K562 (cell line): ENCODE measurements at regions not wholly inside any gene's neighbourhood (a gene's known extent, or its start where the extent isn't known, plus 50 kb on each side); places are given as distances from the start of the nearest gene placed in this dataset.

Experiments used
- ATAC-seq: fragments of 200-7000 bp; cut with Tn5 transposase; 3 replicates; pipeline ENCODE4 v1.9.1; 2020; ENCODE audit warnings: moderate library complexity
- BruUV-seq: library from RNA; stranded (reverse); fragments of 400-500 nt; replicated peaks from 2 replicates; lab custom pipeline; 2021; lab: Mats Ljungman, UMichigan
- CTCF ChIA-PET: fragments of 300-600 bp; formaldehyde crosslinking; extraction: SDS; loops from one replicate; lab custom pipeline; 2021; ENCODE audit warnings: low intra/inter-chr PET ratio; lab: Yijun Ruan, JAX
- POLR2A ChIA-PET: fragments of 300-600, 350-650 bp; sonication (Branson Sonifier 250); formaldehyde crosslinking; extraction: SDS; loops from one replicate; lab custom pipeline; 2021; ENCODE audit warnings: antibody characterized with exemption, inconsistent platforms; lab: Yijun Ruan, JAX
- DNase-seq, 4 experiments: peaks; one replicate each; pipeline versions ENCODE4 v3.0.0 to v3.0.0-alpha.2; 2011 to 2018; ENCODE audit warnings: low spot score in 3 of 4, mixed read lengths in 3 of 4; ENCODE audit errors: extremely low read depth in 1 of 4
- FAIRE-seq: peaks from 2 replicates; lab custom pipeline; 2011; peaks lifted over from hg19 to GRCh38; lab: Jason Lieb, UNC
- H2AFZ ChIP-seq: 2 replicates; pipeline ENCODE4 v1.6.0; 2011; ENCODE audit warnings: low read depth, low read length, control low read depth, inconsistent platforms
- H3K27ac ChIP-seq: fragments of 200-600 bp; 3 replicates; pipeline ENCODE4 v1.8.0; 2011; ENCODE audit warnings: low read depth, mild to moderate bottlenecking, control low read depth, inconsistent platforms, low read length, moderate library complexity, mixed read lengths; ENCODE audit errors: extremely low read depth
- H3K27me3 ChIP-seq, 2 experiments: fragments of 300-600 bp in 1 of 2; 2 replicates in 1 of 2; 3 replicates in 1 of 2; pipeline versions ENCODE4 v1.6.0 to v1.8.0; 2011; ENCODE audit warnings: inconsistent platforms in 2 of 2, low read length in 2 of 2, mild to moderate bottlenecking in 1 of 2, mixed read lengths in 1 of 2, moderate library complexity in 1 of 2; ENCODE audit not compliant: control insufficient read depth in 2 of 2, insufficient read depth in 2 of 2
- H3K36me3 ChIP-seq: fragments of 300-600 bp; 3 replicates; pipeline ENCODE4 v1.8.0; 2011; ENCODE audit warnings: mild to moderate bottlenecking, low read length, inconsistent platforms; ENCODE audit not compliant: control insufficient read depth, insufficient read depth
- H3K4me1 ChIP-seq, 2 experiments: fragments of 200-600 bp in 1 of 2; replicated peaks in 1 of 2; 2 replicates in 1 of 2; 3 replicates in 1 of 2; pipeline versions ENCODE4 v1.5.1 to v1.8.0; 2011; ENCODE audit warnings: inconsistent platforms in 2 of 2, low read length in 2 of 2, mild to moderate bottlenecking in 1 of 2, mixed read lengths in 1 of 2, moderate library complexity in 1 of 2; ENCODE audit not compliant: control insufficient read depth in 2 of 2, insufficient read depth in 2 of 2
- H3K4me2 ChIP-seq: 2 replicates; pipeline ENCODE4 v1.6.1; 2011; ENCODE audit warnings: low read length, control low read depth, inconsistent platforms, mixed read lengths; ENCODE audit not compliant: insufficient read depth
- H3K4me3 ChIP-seq: fragments of 200-600 bp; sonication (generic), shearing (Covaris generic); 2 replicates; pipeline ENCODE4 v1.5.1; 2016; ENCODE audit warnings: control low read depth, inconsistent platforms
- H3K79me2 ChIP-seq: fragments of 200-600 bp; 3 replicates; pipeline ENCODE4 v1.8.0; 2011; ENCODE audit warnings: low read length, inconsistent platforms; ENCODE audit not compliant: control insufficient read depth, insufficient read depth
- H3K9ac ChIP-seq, 2 experiments: 2 replicates each; pipeline versions ENCODE4 v1.6.0 to v1.6.1; 2011; ENCODE audit warnings: low read depth in 2 of 2, low read length in 2 of 2, control low read depth in 1 of 2, inconsistent platforms in 1 of 2, mild to moderate bottlenecking in 1 of 2, mixed read lengths in 1 of 2; ENCODE audit not compliant: insufficient read depth in 1 of 2
- H3K9me1 ChIP-seq: one replicate; pipeline ENCODE4 v1.6.0; 2011; ENCODE audit warnings: inconsistent platforms, mild to moderate bottlenecking, low read length, moderate library complexity; ENCODE audit not compliant: control insufficient read depth, insufficient read depth
- H3K9me3 ChIP-seq: replicated peaks from 2 replicates; pipeline ENCODE4 v1.5.1; 2011; ENCODE audit warnings: low read depth, low read length, inconsistent platforms; ENCODE audit not compliant: control insufficient read depth, insufficient read depth
- H4K20me1 ChIP-seq: replicated peaks from 2 replicates; pipeline ENCODE4 v1.6.1; 2011; ENCODE audit warnings: low read length, inconsistent platforms, mixed read lengths; ENCODE audit not compliant: control insufficient read depth, insufficient read depth
- HCFC1 ChIP-seq: IDR thresholded peaks from 2 replicates; pipeline ENCODE4 v1.6.1; 2012; ENCODE audit warnings: low read depth, low read length, improper control_type of control experiment
- HDAC3 ChIP-seq: fragments of 450-650 bp; IDR thresholded peaks from 2 replicates; pipeline ENCODE4 v1.6.1; 2018; ENCODE audit warnings: borderline replicate concordance, mild to moderate bottlenecking, moderate library complexity; ENCODE audit not compliant: partially characterized antibody
- NCOR1 ChIP-seq: fragments of 450-650 bp; IDR thresholded peaks from 2 replicates; pipeline ENCODE4 v1.6.1; 2016; ENCODE audit warnings: mild to moderate bottlenecking, moderate library complexity
- PHF21A ChIP-seq: fragments of 450-650 bp; IDR thresholded peaks from 2 replicates; pipeline ENCODE4 v1.6.1; 2017; ENCODE audit warnings: low read depth, borderline replicate concordance
- PML ChIP-seq: IDR thresholded peaks from 2 replicates; pipeline ENCODE4 v1.6.1; 2012; ENCODE audit warnings: low read length, inconsistent platforms
- ZKSCAN1 ChIP-seq: fragments of 150-350 bp; IDR thresholded peaks from 2 replicates; pipeline ENCODE4 v1.6.1; 2016; ENCODE audit warnings: low read depth, low read length
- ZNF57 ChIP-seq: fragments of 450-650 bp; formaldehyde crosslinking; IDR thresholded peaks from 2 replicates; pipeline ENCODE4 v1.4.0; 2020; ENCODE audit warnings: mild to moderate bottlenecking, moderate library complexity
- WGBS: fragments of 100-300 bp; shearing (Covaris generic); methylation state at CpG from one replicate; pipeline ENCODE4 v1.1.6; 2016; ENCODE audit warnings: low coverage, mixed read lengths; ENCODE audit not compliant: insufficient coverage; ENCODE audit errors: missing lambda C conversion rate; 5-methylcytosine and 5-hydroxymethylcytosine counted together
- in situ Hi-C: fragments of 300-500 bp; cut with MboI; formaldehyde crosslinking; loops from 4 replicates; pipeline ENCODE4 v1.15.0; 2018; ENCODE audit warnings: inconsistent platforms, mixed read lengths
- intact Hi-C: fragments of 100-400 bp; cut with micrococcal nuclease; formaldehyde crosslinking; loops from 2 replicates; pipeline ENCODE4 v1.14.2; 2022

- no TSS peak for BruUV-seq
- Histone ChIP-seq H3K4me2 (no peak overlapping the region), H3K36me3 (no peaks in the 10 kb centered on the region), H3K9ac (no peak overlapping the region), H3K27ac (no peak overlapping the region), H3K9me1 (no peaks in the 10 kb centered on the region), H3K27me3 (no peaks in the 10 kb centered on the region), H3K79me2 (no peaks in the 10 kb centered on the region), H3K4me1 (no peaks in the 10 kb centered on the region), H3K9me3 (0 out of 2 replicates have a peak, but pooled peaks cover 2% of the 10 kb centered on the region), H3K4me3 (no peak overlapping the region), H2AFZ (no peak overlapping the region), H4K20me1 (no peaks in the 10 kb centered on the region)
- POLR2A ChIA-PET = no interaction called here
- FAIRE-seq (no peak), DNase-seq (no peak), ATAC-seq (no peak)
- 6% methylated on average over 2 of the region's 2 CpGs for WGBS
- TF ChIP-seq NCOR1 (no peak), PML (no peak), ZNF57 (CRISPR knock-in tag) (no peak), HCFC1 (no peak), PHF21A (no peak), HDAC3 (no peak), ZKSCAN1 (no peak)
- intact Hi-C loops (no loop called here), in situ Hi-C loops (no loop called here)
- CTCF ChIA-PET = no interaction called here
Observed at GRCh38 chr3:148074946-148075345, 622.8 kb upstream of the AGTR1 start.
